Smooth muscle cell (in vitro differentiated cells): ENCODE measurements at regions not wholly inside any gene's neighbourhood (a gene's known extent, or its start where the extent isn't known, plus 50 kb on each side); places are given as distances from the start of the nearest gene placed in this dataset.

ENCODE experiments used
- DNase-seq: peaks from one replicate; lab custom pipeline; 2025; ENCODE audit not compliant: unreplicated experiment; lab: John Stamatoyannopoulos, UW
- H2AFZ ChIP-seq: fragments of 200-600 bp; sonication (generic); 2 replicates; pipeline ENCODE4 v1.6.0; 2016; ENCODE audit warnings: antibody characterized with exemption, low read depth, mild to moderate bottlenecking
- H3F3A ChIP-seq: fragments of 200-600 bp; sonication (generic); 2 replicates; pipeline ENCODE4 v1.6.0; 2017; ENCODE audit warnings: antibody characterized with exemption, low read depth
- H3K27ac ChIP-seq: fragments of 200-600 bp; sonication (generic); 2 replicates; pipeline ENCODE4 v1.5.1; 2016; ENCODE audit warnings: low read depth, mild to moderate bottlenecking
- H3K27me3 ChIP-seq: fragments of 200-600 bp; sonication (generic); 2 replicates; pipeline ENCODE4 v1.6.1; 2016; ENCODE audit warnings: low read depth, mild to moderate bottlenecking
- H3K36me3 ChIP-seq: fragments of 200-600 bp; sonication (generic); 2 replicates; pipeline ENCODE4 v1.5.1; 2016; ENCODE audit warnings: low read depth
- H3K4me1 ChIP-seq: fragments of 200-600 bp; sonication (generic); 2 replicates; pipeline ENCODE4 v1.5.1; 2016; ENCODE audit warnings: low read depth
- H3K4me2 ChIP-seq: fragments of 200-600 bp; sonication (generic); 2 replicates; pipeline ENCODE4 v1.6.0; 2016; ENCODE audit warnings: mild to moderate bottlenecking
- H3K4me3 ChIP-seq: fragments of 200-600 bp; sonication (generic); 2 replicates; pipeline ENCODE4 v1.5.1; 2016; ENCODE audit warnings: mild to moderate bottlenecking
- H3K79me2 ChIP-seq: fragments of 200-600 bp; sonication (generic); 2 replicates; pipeline ENCODE4 v1.6.0; 2016; ENCODE audit warnings: low read depth, mild to moderate bottlenecking
- H3K9ac ChIP-seq: fragments of 200-600 bp; sonication (generic); 2 replicates; pipeline ENCODE4 v1.6.0; 2016; ENCODE audit warnings: low read depth
- H3K9me3 ChIP-seq: fragments of 200-600 bp; sonication (generic); replicated peaks from 2 replicates; pipeline ENCODE4 v1.5.1; 2016; ENCODE audit warnings: low read depth
- H4K20me1 ChIP-seq: fragments of 200-600 bp; sonication (generic); 2 replicates; pipeline ENCODE4 v1.6.0; 2016; ENCODE audit warnings: low read depth
- WGBS: methylation state at CpG from one replicate; pipeline ENCODE4 v1.1.7; 2016; ENCODE audit warnings: low lambda C conversion rate; 5-methylcytosine and 5-hydroxymethylcytosine counted together
- TF ChIP-seq, protein P1 (sequence below): fragments of 200-600 bp; sonication (generic); IDR thresholded peaks from 2 replicates; pipeline ENCODE4 v1.5.1; 2017; ENCODE audit warnings: borderline replicate concordance, mild to moderate bottlenecking, antibody characterized with exemption; ENCODE audit not compliant: insufficient read depth, poor library complexity, severe bottlenecking

DNA sequence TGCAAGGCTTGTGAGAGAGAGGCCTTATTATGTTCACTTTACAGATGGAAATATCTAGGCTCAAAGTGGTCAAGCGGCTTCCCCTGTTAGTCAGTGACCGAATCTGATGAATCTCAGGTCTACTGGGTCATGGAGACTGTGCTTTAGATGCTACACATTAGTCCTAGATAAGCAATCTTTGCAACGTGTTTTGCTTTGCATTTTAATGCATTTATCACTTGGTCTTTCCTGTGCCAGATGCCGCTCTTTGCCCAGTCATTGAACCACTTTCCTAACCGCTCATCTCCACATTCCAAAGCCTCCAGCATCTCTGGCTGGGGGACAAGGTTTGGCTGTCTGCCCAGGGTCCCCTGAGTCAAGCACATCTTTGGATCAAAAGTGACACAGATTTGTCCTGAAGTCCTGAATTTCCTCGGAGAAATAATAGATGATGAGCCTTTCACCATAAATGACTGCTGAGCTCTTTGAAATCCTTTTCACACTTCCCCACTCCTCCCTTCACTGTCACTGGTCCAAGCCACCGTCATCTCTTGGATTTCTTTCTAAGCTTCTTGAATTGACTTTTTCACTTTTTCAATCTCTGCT, 96.0 kb upstream of the USP24 start:
- no peaks in the 10 kb centered on the region for H3K9me3 ChIP-seq
- TF ChIP-seq, protein P1, sequence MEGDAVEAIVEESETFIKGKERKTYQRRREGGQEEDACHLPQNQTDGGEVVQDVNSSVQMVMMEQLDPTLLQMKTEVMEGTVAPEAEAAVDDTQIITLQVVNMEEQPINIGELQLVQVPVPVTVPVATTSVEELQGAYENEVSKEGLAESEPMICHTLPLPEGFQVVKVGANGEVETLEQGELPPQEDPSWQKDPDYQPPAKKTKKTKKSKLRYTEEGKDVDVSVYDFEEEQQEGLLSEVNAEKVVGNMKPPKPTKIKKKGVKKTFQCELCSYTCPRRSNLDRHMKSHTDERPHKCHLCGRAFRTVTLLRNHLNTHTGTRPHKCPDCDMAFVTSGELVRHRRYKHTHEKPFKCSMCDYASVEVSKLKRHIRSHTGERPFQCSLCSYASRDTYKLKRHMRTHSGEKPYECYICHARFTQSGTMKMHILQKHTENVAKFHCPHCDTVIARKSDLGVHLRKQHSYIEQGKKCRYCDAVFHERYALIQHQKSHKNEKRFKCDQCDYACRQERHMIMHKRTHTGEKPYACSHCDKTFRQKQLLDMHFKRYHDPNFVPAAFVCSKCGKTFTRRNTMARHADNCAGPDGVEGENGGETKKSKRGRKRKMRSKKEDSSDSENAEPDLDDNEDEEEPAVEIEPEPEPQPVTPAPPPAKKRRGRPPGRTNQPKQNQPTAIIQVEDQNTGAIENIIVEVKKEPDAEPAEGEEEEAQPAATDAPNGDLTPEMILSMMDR: no peak
- no peak overlapping the region for H2AFZ ChIP-seq
- H3K27me3 ChIP-seq: no peaks in the 10 kb centered on the region
- H3K4me1 ChIP-seq: peaks cover 3% of the 10 kb centered on the region
- 20% methylated on average over 7 of the region's 7 CpGs for WGBS
- H3K4me3 ChIP-seq: no peak overlapping the region
- peak overlapping the region; percentile 65 for H3K4me2 ChIP-seq
- peak overlapping the region; percentile 79 for H3K27ac ChIP-seq
- H3K9ac ChIP-seq: no peak overlapping the region
- H4K20me1 ChIP-seq: no peaks in the 10 kb centered on the region
- no peaks in the 10 kb centered on the region for H3K36me3 ChIP-seq
- H3F3A ChIP-seq: peaks cover 7% of the 10 kb centered on the region
- no peaks in the 10 kb centered on the region for H3K79me2 ChIP-seq
- no peak for DNase-seq

DNA sequence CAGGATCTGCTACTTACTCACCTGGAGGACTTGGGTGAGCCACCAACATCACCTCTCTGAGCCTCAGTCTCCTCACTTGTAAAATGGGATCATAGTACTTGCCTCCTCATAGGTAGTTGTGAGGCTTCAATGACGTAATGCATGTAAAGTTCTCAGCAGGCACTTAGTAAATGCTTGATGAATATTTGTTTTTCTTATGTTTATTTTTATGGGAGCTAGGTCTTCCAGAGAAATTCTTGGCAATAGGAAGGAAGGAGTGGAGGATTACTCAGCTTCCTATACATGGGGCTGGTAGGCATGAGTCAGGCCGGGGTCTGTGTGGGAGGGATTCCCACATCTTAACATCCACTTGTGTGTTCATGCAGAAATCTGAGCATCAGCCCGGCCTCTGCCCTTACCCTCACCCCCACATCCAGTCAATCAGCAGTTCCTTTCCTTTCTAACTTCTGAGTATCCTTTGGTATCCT, 95.4 kb upstream of the USP24 start:
- no peak overlapping the region for H3K9ac ChIP-seq
- H2AFZ ChIP-seq: no peak overlapping the region

DNA sequence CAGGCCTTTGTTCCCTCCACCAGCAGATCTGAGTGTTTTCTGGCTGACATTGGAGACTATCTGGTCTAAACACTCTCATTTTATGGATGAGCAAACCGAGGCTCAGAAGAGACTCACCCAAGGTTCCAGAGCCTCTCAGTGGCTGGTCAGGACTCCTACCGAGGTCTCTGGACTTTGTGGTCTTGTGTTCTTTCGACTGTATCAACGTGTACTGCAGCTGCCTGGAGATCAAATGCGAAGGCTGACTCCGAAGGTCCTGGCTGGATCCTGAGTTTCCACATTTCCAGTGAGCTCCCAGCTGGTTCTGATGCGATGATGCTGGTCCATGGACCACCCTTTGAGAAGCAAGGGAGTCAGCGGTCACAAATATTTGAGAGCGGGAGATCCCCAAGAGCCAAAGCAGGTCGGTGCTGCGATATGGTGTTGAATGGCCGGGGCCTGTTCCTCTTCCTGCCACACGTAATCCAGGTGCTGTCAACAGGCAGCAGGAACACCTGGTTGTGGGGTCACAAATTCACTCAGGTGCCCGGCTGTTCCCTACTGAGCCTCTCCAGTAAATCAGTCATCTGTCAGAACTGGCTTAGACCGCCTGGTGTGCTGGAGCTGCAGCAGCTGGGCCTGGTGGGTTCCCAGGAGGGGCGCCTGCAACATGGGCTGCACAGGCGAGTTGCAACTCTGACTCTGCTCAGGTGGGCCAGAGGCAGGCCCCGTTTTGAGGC, 94.8 kb upstream of the USP24 start:
- Histone ChIP-seq H3K9ac (no peak overlapping the region), H3K9me3 (no peaks in the 10 kb centered on the region), H3K27ac (no peak overlapping the region), H3K4me2 (no peak overlapping the region), H3K79me2 (no peaks in the 10 kb centered on the region), H3K4me3 (no peak overlapping the region), H3K27me3 (no peaks in the 10 kb centered on the region), H3F3A (peaks cover 7% of the 10 kb centered on the region), H3K4me1 (peaks cover 3% of the 10 kb centered on the region), H2AFZ (no peak overlapping the region), H4K20me1 (no peaks in the 10 kb centered on the region), H3K36me3 (no peaks in the 10 kb centered on the region)
- WGBS: 78% methylated on average over 18 of the region's 18 CpGs
- no peak for DNase-seq
- TF ChIP-seq, protein P1: no peak

More for the DNA sequence above, 95.4 kb upstream of the USP24 start:
- Histone ChIP-seq H3K4me2 (peak overlapping the region; percentile 65), H4K20me1 (no peaks in the 10 kb centered on the region), H3K4me3 (no peak overlapping the region), H3K36me3 (no peaks in the 10 kb centered on the region), H3K27ac (peak overlapping the region; percentile 79), H3K79me2 (no peaks in the 10 kb centered on the region), H3F3A (peaks cover 7% of the 10 kb centered on the region), H3K9me3 (no peaks in the 10 kb centered on the region), H3K27me3 (no peaks in the 10 kb centered on the region), H3K4me1 (peaks cover 3% of the 10 kb centered on the region)
- peak; percentile 12 for DNase-seq
- TF ChIP-seq, protein P1: no peak
- WGBS: 9% methylated on average over 3 of the region's 3 CpGs

DNA sequence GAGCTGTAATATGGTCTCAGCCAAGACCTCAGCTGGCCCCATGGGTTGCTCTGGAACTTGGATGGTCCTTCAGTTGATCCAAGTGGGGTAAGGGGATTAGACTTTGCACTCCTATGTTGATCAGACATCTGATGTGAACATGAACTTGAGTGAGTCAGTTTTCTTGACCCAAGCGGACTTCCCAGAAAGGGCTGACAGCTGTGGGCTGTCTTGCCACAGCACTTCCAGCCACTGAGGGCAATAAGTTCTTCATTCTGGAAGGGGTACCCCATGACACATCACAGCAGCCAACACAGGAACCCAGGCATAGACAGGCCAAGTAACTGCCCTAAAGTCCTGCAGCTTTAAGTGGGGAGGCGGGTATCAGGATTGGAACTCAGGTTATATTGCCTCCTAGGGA, 93.9 kb upstream of the USP24 start:
- no peaks in the 10 kb centered on the region for H3K36me3 ChIP-seq
- TF ChIP-seq, protein P1: no peak
- H3K79me2 ChIP-seq: no peaks in the 10 kb centered on the region
- DNase-seq: no peak
- H3F3A ChIP-seq: peaks cover 7% of the 10 kb centered on the region
- WGBS: 88% methylated on average over 2 of the region's 2 CpGs
- H3K9me3 ChIP-seq: no peaks in the 10 kb centered on the region
- no peak overlapping the region for H3K9ac ChIP-seq
- H3K27ac ChIP-seq: no peak overlapping the region
- H3K27me3 ChIP-seq: no peaks in the 10 kb centered on the region
- no peak overlapping the region for H2AFZ ChIP-seq
- no peak overlapping the region for H3K4me3 ChIP-seq
- no peaks in the 10 kb centered on the region for H4K20me1 ChIP-seq
- H3K4me1 ChIP-seq: peaks cover 3% of the 10 kb centered on the region
- H3K4me2 ChIP-seq: no peak overlapping the region
